ENCODE measurements at regions not wholly inside any gene's neighbourhood (a gene's known extent, or its start where the extent isn't known, plus 50 kb on each side); places are given as distances from the start of the nearest gene placed in this dataset.

GRCh38 chr4:18071894-18072293 is 50.3 kb upstream of the LCORL start:
- TF ChIP-seq CTCF (conservative IDR thresholded peaks at IDR 0.05; ENCODE audit: low read depth, low read length) (no peak), EZH2 (IDR thresholded peaks at IDR 0.05; ENCODE audit: borderline replicate concordance, low read depth, low read length, poor library complexity, severe bottlenecking) (no peak)
